ENCODE measurements at regions not wholly inside any gene's neighbourhood (a gene's known extent, or its start where the extent isn't known, plus 50 kb on each side); places are given as distances from the start of the nearest gene placed in this dataset.

- Mint-ChIP-seq H3K27me3 (peaks cover 13% of the 10 kb centered on the region), H3K9me3 (ENCODE audit: insufficient read depth) (no peaks in the 10 kb centered on the region), H3K4me1 (no peaks in the 10 kb centered on the region), H3K27ac (no peak overlapping the region), H3K4me3 (no peak overlapping the region)
- CTCF ChIA-PET: interaction anchor here (0.9 kb wide), 1 partner anchor 10 kb away, joined by 3 read pairs; no protein-coding TSS in a partner anchor
- H3K36me3 ChIP-seq (replicated peaks in 1 of 2; ENCODE audit: control extremely low read depth in 1 of 2, control insufficient read depth in 1 of 2, extremely low read depth in 1 of 2, insufficient read depth in 2 of 2, low read length in 1 of 2): no peaks in the 10 kb centered on the region
- no peak for ATAC-seq (ENCODE audit: low read depth)
- 100% methylated on average over 1 of the region's 2 CpGs for WGBS (ENCODE audit: insufficient coverage)
- POLR2A ChIA-PET: no interaction called here
- no peak overlapping the region for H3K9ac ChIP-seq (ENCODE audit: low read length)
- no peaks in the 10 kb centered on the region for H3K27me3 ChIP-seq (replicated peaks in 1 of 4; ENCODE audit: control extremely low read depth in 1 of 4, control insufficient read depth in 3 of 4, insufficient read depth in 4 of 4, low read length in 3 of 4)
- no peaks in the 10 kb centered on the region for H3K79me2 ChIP-seq (ENCODE audit: control insufficient read depth, insufficient read depth, low read length)
- H3K4me1 ChIP-seq (ENCODE audit: control insufficient read depth in 2 of 2, insufficient read depth in 2 of 2, low read length in 2 of 2): no peaks in the 10 kb centered on the region
- H2AFZ ChIP-seq (ENCODE audit: insufficient read depth, low read depth, low read length, poor library complexity, severe bottlenecking): no peak overlapping the region
- no peak for DNase-seq
- intact Hi-C loops (cut with micrococcal nuclease): no loop called here
- no peak for TF ChIP-seq EZH2 (IDR thresholded peaks at IDR 0.05; ENCODE audit: borderline replicate concordance, insufficient read depth, low read depth, low read length, poor library complexity, severe bottlenecking)
- no peak for TF ChIP-seq CTCF (IDR thresholded peaks at IDR 0.05)
- H3K4me3 ChIP-seq (ENCODE audit: control extremely low read depth in 1 of 5, extremely low read depth in 1 of 5, insufficient read depth in 1 of 5, low read depth in 2 of 5, low read length in 4 of 5): no peak overlapping the region
- H3K9me3 ChIP-seq (ENCODE audit: control extremely low read depth in 1 of 3, control insufficient read depth in 2 of 3, insufficient read depth in 1 of 3, low read length in 2 of 3): no peaks in the 10 kb centered on the region
- H3K27ac ChIP-seq (ENCODE audit: low read length in 2 of 2): no peak overlapping the region
- no peaks in the 10 kb centered on the region for H4K20me1 ChIP-seq (ENCODE audit: control insufficient read depth, insufficient read depth, low read length, poor library complexity, severe bottlenecking)
- H3K4me2 ChIP-seq (replicated peaks; ENCODE audit: low read depth, low read length, poor library complexity, severe bottlenecking): no peak overlapping the region
Observed at GRCh38 chr13:78468621-78469020, 134.7 kb downstream of the POU4F1 start.

- Histone ChIP-seq H3K79me2 (ENCODE audit: control insufficient read depth, insufficient read depth, low read length) (no peaks in the 10 kb centered on the region), H3K27me3 (replicated peaks in 1 of 4; ENCODE audit: control extremely low read depth in 1 of 4, control insufficient read depth in 3 of 4, insufficient read depth in 4 of 4, low read length in 3 of 4) (no peaks in the 10 kb centered on the region), H3K27ac (ENCODE audit: low read length in 2 of 2) (no peak overlapping the region), H2AFZ (ENCODE audit: insufficient read depth, low read depth, low read length, poor library complexity, severe bottlenecking) (no peak overlapping the region), H3K4me2 (replicated peaks; ENCODE audit: low read depth, low read length, poor library complexity, severe bottlenecking) (no peak overlapping the region), H3K36me3 (replicated peaks in 1 of 2; ENCODE audit: control extremely low read depth in 1 of 2, control insufficient read depth in 1 of 2, extremely low read depth in 1 of 2, insufficient read depth in 2 of 2, low read length in 1 of 2) (no peaks in the 10 kb centered on the region), H3K4me3 (ENCODE audit: control extremely low read depth in 1 of 5, extremely low read depth in 1 of 5, insufficient read depth in 1 of 5, low read depth in 2 of 5, low read length in 4 of 5) (no peak overlapping the region), H3K9me3 (ENCODE audit: control extremely low read depth in 1 of 3, control insufficient read depth in 2 of 3, insufficient read depth in 1 of 3, low read length in 2 of 3) (no peaks in the 10 kb centered on the region), H4K20me1 (ENCODE audit: control insufficient read depth, insufficient read depth, low read length, poor library complexity, severe bottlenecking) (no peaks in the 10 kb centered on the region), H3K9ac (ENCODE audit: low read length) (no peak overlapping the region), H3K4me1 (ENCODE audit: control insufficient read depth in 2 of 2, insufficient read depth in 2 of 2, low read length in 2 of 2) (no peaks in the 10 kb centered on the region)
- Mint-ChIP-seq H3K4me1 (no peaks in the 10 kb centered on the region), H3K27ac (no peak overlapping the region), H3K27me3 (peaks cover 10% of the 10 kb centered on the region), H3K9me3 (ENCODE audit: insufficient read depth) (peaks cover 4% of the 10 kb centered on the region), H3K4me3 (no peak overlapping the region)
- intact Hi-C loops (cut with micrococcal nuclease): no loop called here
- DNase-seq (no peak), ATAC-seq (ENCODE audit: low read depth) (no peak)
- CTCF ChIA-PET: no interaction called here
- no CpG with 5 or more reads among the region's 1 CpG for WGBS (ENCODE audit: insufficient coverage)
- TF ChIP-seq CTCF (IDR thresholded peaks at IDR 0.05) (no peak), EZH2 (IDR thresholded peaks at IDR 0.05; ENCODE audit: borderline replicate concordance, insufficient read depth, low read depth, low read length, poor library complexity, severe bottlenecking) (no peak)
- POLR2A ChIA-PET: no interaction called here
Observed at GRCh38 chr13:78465250-78465649, 138.1 kb downstream of the POU4F1 start.

Measured in B cell (primary cell).